ENCODE measurements at regions not wholly inside any gene's neighbourhood (a gene's known extent, or its start where the extent isn't known, plus 50 kb on each side); places are given as distances from the start of the nearest gene placed in this dataset.

DNA sequence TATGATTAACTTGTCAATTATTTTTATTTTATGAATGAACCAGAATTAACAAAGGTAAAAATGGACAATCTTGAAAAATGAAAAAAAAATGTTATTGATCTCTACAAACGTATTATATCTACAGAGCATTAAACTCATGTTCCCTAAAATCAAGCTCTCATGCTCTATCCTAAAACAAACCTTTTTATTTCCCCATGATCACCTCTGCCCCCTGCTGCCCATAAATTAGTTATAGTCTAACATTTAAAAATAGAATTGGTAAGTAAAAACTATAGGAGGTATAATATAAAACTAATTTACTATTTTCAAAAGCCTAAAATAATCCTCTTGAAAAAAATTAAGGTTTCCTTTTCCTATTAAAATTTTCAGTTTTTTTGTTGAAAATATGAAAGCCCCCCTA, 168.0 kb upstream of the POU5F2 start:
- TF ChIP-seq, protein P1, sequence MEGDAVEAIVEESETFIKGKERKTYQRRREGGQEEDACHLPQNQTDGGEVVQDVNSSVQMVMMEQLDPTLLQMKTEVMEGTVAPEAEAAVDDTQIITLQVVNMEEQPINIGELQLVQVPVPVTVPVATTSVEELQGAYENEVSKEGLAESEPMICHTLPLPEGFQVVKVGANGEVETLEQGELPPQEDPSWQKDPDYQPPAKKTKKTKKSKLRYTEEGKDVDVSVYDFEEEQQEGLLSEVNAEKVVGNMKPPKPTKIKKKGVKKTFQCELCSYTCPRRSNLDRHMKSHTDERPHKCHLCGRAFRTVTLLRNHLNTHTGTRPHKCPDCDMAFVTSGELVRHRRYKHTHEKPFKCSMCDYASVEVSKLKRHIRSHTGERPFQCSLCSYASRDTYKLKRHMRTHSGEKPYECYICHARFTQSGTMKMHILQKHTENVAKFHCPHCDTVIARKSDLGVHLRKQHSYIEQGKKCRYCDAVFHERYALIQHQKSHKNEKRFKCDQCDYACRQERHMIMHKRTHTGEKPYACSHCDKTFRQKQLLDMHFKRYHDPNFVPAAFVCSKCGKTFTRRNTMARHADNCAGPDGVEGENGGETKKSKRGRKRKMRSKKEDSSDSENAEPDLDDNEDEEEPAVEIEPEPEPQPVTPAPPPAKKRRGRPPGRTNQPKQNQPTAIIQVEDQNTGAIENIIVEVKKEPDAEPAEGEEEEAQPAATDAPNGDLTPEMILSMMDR (IDR thresholded peaks at IDR 0.05; ENCODE audit: low read depth, low read length, missing control alignments) = no peak
- H3K4me3 ChIP-seq (ENCODE audit: low read depth, low read length) = no peak overlapping the region
- in situ Hi-C loops (cut with HindIII; ENCODE audit: low sequenced_read_pairs) = no loop called here
- no peak for DNase-seq (ENCODE audit: low read depth)

DNA sequence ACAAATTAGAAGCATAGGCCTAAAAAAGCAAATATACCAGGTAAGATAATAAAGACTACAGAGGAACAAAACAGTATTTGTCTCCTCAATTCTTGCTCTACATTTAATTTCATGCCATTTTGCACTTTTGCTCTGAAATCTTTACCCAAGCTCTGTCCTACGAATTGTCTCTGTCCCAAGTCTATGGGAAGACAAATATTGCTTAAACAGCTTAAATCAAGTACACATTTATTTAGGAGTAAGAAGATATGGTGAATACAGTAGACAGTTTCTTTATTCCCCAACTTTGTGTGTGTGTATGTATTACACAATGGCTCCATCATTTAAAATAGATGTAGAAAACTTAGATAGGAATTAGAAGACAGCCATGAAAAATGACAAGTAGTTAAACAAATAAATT, 163.5 kb upstream of the POU5F2 start:
- DNase-seq (ENCODE audit: low read depth) = no peak
- TF ChIP-seq, protein P1 (IDR thresholded peaks at IDR 0.05; ENCODE audit: low read depth, low read length, missing control alignments) = no peak
- in situ Hi-C loops (cut with HindIII; ENCODE audit: low sequenced_read_pairs) = no loop called here
- no peak overlapping the region for H3K4me3 ChIP-seq (ENCODE audit: low read depth, low read length)

DNA sequence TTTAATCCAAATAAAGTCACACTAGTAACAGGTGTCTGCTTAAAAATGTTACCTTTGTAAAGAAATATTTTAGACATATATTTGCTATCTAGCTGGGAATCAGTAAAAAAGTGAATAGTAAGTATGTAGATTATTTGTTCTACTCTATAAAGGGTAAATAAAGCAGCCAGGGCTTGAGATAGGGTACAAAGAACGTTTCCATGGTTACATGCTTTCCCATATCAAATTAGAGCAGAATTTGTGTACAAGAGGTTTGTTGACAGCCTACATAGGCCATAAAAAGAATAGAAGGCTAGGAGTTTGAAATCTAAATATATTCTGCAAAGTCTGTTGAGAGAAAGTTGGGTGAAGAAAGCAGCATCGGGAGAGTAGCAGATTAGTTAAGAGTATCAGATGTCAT, 160.9 kb upstream of the POU5F2 start:
- no peak for DNase-seq (ENCODE audit: low read depth)
- no peak overlapping the region for H3K4me3 ChIP-seq (ENCODE audit: low read depth, low read length)
- in situ Hi-C loops (cut with HindIII; ENCODE audit: low sequenced_read_pairs) = no loop called here
- TF ChIP-seq, protein P1 (IDR thresholded peaks at IDR 0.05; ENCODE audit: low read depth, low read length, missing control alignments) = no peak

DNA sequence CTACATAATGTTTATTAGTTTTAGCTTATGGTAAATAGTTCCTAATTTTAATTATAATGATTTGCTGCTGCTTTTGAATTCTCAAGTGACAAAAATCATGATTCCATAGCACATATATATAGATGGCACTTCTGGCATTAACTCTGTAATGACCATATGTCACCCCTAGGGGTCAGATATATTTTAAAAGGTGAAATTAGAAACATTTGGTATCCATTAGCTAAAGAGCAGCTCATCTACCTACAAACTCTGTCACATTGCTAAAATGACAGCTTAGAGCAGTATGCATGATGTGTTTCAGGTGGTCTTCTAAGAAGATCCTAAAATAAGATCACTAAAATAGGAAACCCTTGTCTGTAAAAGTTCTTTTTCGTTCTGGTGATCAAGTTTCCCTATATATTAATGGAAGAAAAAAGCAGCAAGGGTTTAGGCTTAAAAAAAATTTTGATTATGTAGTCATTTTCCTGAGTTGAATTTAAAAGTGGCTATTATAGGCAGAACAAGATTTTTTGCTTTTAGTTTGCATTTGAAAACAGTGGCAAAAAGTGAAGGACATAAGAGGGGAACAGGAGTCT, 157.7 kb upstream of the POU5F2 start:
- TF ChIP-seq, protein P1 (IDR thresholded peaks at IDR 0.05; ENCODE audit: low read depth, low read length, missing control alignments) = peak; percentile 18
- no peak overlapping the region for H3K4me3 ChIP-seq (ENCODE audit: low read depth, low read length)
- DNase-seq (ENCODE audit: low read depth) = no peak
- in situ Hi-C loops (cut with HindIII; ENCODE audit: low sequenced_read_pairs) = no loop called here

DNA sequence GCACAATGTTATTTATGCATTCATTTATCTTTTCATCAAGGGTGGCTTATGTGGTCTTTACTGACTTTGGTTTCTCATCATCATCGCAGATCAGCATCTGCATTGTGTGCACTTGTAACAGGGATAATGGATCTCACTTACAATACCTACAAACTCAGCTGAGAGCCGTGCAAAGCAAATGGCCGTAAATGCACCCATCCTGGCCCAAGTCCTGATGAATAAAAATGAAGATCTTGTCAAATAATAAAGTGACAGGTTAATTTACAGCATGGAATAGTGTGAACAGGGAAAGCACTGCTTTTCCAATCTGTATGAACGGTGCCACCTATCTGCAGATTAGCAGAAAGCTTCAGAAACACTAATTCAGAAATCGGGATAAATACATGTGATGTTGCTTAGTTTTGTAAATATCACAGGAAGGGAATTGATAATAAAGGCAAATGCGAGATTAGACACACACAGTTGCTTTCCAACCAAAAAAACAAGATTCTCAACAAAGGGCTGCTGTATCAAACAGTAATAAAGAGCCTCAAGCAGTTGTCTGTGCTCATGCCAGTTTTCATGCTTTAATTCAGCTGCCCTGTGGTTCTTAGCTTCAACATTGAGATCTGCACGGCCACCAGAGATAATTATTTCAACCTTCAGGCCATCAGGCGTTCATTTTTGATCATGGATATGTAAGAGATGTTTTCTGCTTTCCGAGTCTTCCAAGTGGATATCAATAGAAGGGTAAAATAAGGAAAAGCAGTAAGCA, 153.4 kb upstream of the POU5F2 start:
- TF ChIP-seq, protein P1 (IDR thresholded peaks at IDR 0.05; ENCODE audit: low read depth, low read length, missing control alignments) = peak; percentile 52
- H3K4me3 ChIP-seq (ENCODE audit: low read depth, low read length) = no peak overlapping the region
- DNase-seq (ENCODE audit: low read depth) = no peak
- in situ Hi-C loops (cut with HindIII; ENCODE audit: low sequenced_read_pairs) = no loop called here

DNA sequence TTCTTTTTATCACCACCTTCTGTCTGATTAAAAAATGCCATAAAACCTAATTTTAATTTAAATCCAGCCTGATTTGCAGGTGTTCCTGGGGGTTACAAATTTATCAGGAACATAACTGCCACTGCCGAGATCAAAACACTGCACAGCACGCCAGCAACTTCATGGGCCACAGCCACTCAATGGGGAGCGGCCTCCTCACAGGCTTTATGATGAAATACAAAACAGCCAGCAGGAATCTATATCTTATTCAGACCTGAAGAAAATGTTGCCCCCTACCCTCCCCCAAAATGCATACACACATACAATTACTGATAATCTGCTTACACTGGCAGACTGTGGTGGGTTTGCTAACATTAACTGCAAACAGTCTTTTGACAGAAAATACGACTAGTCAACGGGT, 151.7 kb upstream of the POU5F2 start:
- in situ Hi-C loops (cut with HindIII; ENCODE audit: low sequenced_read_pairs) = no loop called here
- no peak for DNase-seq (ENCODE audit: low read depth)
- no peak overlapping the region for H3K4me3 ChIP-seq (ENCODE audit: low read depth, low read length)
- TF ChIP-seq, protein P1 (IDR thresholded peaks at IDR 0.05; ENCODE audit: low read depth, low read length, missing control alignments) = no peak

Measured in astrocyte of the cerebellum (primary cell).